ENCODE measurements at regions not wholly inside any gene's neighbourhood (a gene's known extent, or its start where the extent isn't known, plus 50 kb on each side); places are given as distances from the start of the nearest gene placed in this dataset.

DNA sequence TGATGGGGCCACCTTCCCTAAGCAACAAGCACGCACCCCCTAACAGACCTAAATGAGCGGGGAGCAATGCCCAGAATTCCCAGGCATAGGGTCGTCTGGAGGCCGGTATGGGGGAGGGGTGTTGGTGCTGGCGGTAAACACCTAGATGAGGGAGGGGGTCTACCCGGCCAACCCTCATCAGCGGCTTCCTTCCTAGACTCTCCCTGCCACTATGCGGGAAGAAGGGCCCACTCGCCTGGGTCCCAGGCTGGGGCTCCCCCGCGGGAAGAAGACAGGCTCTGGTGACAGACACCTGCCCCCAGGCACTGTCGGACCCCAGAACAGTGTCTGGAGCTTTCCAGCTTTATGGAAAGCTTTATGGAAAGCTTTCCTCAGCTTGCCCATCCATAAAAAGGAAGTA, 519.0 kb upstream of the SEMA6A start:
- TF ChIP-seq CTCF (IDR thresholded peaks at IDR 0.05) (no peak), ZFX (IDR thresholded peaks at IDR 0.05; ENCODE audit: borderline replicate concordance) (no peak)

Data from 22Rv1 (cell line).